Body of pancreas (tissue), 4 donors: ENCODE measurements at regions not wholly inside any gene's neighbourhood (a gene's known extent, or its start where the extent isn't known, plus 50 kb on each side); places are given as distances from the start of the nearest gene placed in this dataset.

Experiments
- CTCF ChIP-seq, 7 experiments: fragments of 450-650 bp in 4 of 7; fragments of 200-600 bp in 3 of 7; sonication (generic) in 3 of 7; IDR thresholded peaks; one replicate each; pipeline ENCODE4 v1.5.1; 2016 to 2019; ENCODE audit warnings: antibody characterized with exemption in 7 of 7
- POLR2A ChIP-seq, 3 donors: fragments of 450-650 bp; IDR thresholded peaks; one replicate each; pipeline ENCODE4 v1.6.1; 2016; ENCODE audit warnings: antibody characterized with exemption in 3 of 3, mild to moderate bottlenecking in 2 of 3

GRCh38 chr5:119810217-119810616, 180.9 kb downstream of the FAM170A start:
- TF ChIP-seq CTCF (IDR thresholded peaks at IDR 0.05) (no peak), POLR2A (IDR thresholded peaks at IDR 0.05) (no peak)
